ENCODE measurements at regions not wholly inside any gene's neighbourhood (a gene's known extent, or its start where the extent isn't known, plus 50 kb on each side); places are given as distances from the start of the nearest gene placed in this dataset.
"Not testable (repeated sequence)": the region's sequence is repeated elsewhere in the genome, so short reads cannot be mapped to it uniquely, and the experiment has no call there.

GRCh38 chr2:38494394-38494793, 108.3 kb downstream of the HNRNPLL start:
- H3K4me1 Mint-ChIP-seq = peaks cover 2% of the 10 kb centered on the region
- H3K9me3 Mint-ChIP-seq = peaks cover 3% of the 10 kb centered on the region
- intact Hi-C loops (cut with micrococcal nuclease) = no loop called here
- H3K27me3 Mint-ChIP-seq = peaks cover 2% of the 10 kb centered on the region
- H3K4me3 Mint-ChIP-seq = no peak overlapping the region
- no peak overlapping the region for H3K27ac Mint-ChIP-seq
- H3K36me3 Mint-ChIP-seq (ENCODE audit: low read depth) = no peaks in the 10 kb centered on the region
- DNase-seq = no peak

GRCh38 chr2:38492042-38492615, 110.6 kb downstream of the HNRNPLL start:
- H3K27me3 Mint-ChIP-seq = peaks cover 2% of the 10 kb centered on the region
- no peaks in the 10 kb centered on the region for H3K4me1 Mint-ChIP-seq
- H3K9me3 Mint-ChIP-seq = peaks cover 3% of the 10 kb centered on the region
- no peaks in the 10 kb centered on the region for H3K36me3 Mint-ChIP-seq (ENCODE audit: low read depth)
- no peak for DNase-seq
- no peak overlapping the region for H3K27ac Mint-ChIP-seq
- intact Hi-C loops (cut with micrococcal nuclease) = no loop called here
- H3K4me3 Mint-ChIP-seq = no peak overlapping the region

GRCh38 chr2:38491436-38491835, 111.3 kb downstream of the HNRNPLL start:
- intact Hi-C loops (cut with micrococcal nuclease) = no loop called here
- DNase-seq = no peak
- no peak overlapping the region for H3K27ac Mint-ChIP-seq
- H3K4me1 Mint-ChIP-seq = no peaks in the 10 kb centered on the region
- no peak overlapping the region for H3K4me3 Mint-ChIP-seq
- H3K27me3 Mint-ChIP-seq = peaks cover 2% of the 10 kb centered on the region
- no peaks in the 10 kb centered on the region for H3K36me3 Mint-ChIP-seq (ENCODE audit: low read depth)
- H3K9me3 Mint-ChIP-seq = peaks cover 3% of the 10 kb centered on the region

GRCh38 chr2:38489846-38490245, 112.8 kb upstream of the ATL2 start:
- H3K27me3 Mint-ChIP-seq = peaks cover 2% of the 10 kb centered on the region
- DNase-seq = no peak
- intact Hi-C loops (cut with micrococcal nuclease) = no loop called here
- peaks cover 3% of the 10 kb centered on the region for H3K9me3 Mint-ChIP-seq
- no peaks in the 10 kb centered on the region for H3K4me1 Mint-ChIP-seq
- H3K36me3 Mint-ChIP-seq (ENCODE audit: low read depth) = no peaks in the 10 kb centered on the region
- H3K4me3 Mint-ChIP-seq = no peak overlapping the region
- H3K27ac Mint-ChIP-seq = no peak overlapping the region

GRCh38 chr2:38487852-38488251, 110.8 kb upstream of the ATL2 start:
- Mint-ChIP-seq H3K4me3 (no peak overlapping the region), H3K36me3 (ENCODE audit: low read depth) (no peaks in the 10 kb centered on the region), H3K4me1 (no peaks in the 10 kb centered on the region), H3K27me3 (peaks cover 2% of the 10 kb centered on the region), H3K9me3 (no peaks in the 10 kb centered on the region), H3K27ac (no peak overlapping the region)
- DNase-seq = no peak
- intact Hi-C loops (cut with micrococcal nuclease) = no loop called here

GRCh38 chr2:38486213-38487026, 109.3 kb upstream of the ATL2 start:
- Mint-ChIP-seq H3K36me3 (ENCODE audit: low read depth) (no peaks in the 10 kb centered on the region), H3K4me3 (no peak overlapping the region), H3K27ac (no peak overlapping the region), H3K4me1 (no peaks in the 10 kb centered on the region), H3K9me3 (peaks cover 3% of the 10 kb centered on the region), H3K27me3 (peaks cover 2% of the 10 kb centered on the region)
- intact Hi-C loops (cut with micrococcal nuclease) = no loop called here
- no peak for DNase-seq

GRCh38 chr2:38485734-38486133, 108.7 kb upstream of the ATL2 start:
- H3K9me3 Mint-ChIP-seq = peaks cover 5% of the 10 kb centered on the region
- no peak for DNase-seq
- no peaks in the 10 kb centered on the region for H3K36me3 Mint-ChIP-seq (ENCODE audit: low read depth)
- H3K27me3 Mint-ChIP-seq = peaks cover 2% of the 10 kb centered on the region
- H3K4me3 Mint-ChIP-seq = no peak overlapping the region
- no peaks in the 10 kb centered on the region for H3K4me1 Mint-ChIP-seq
- H3K27ac Mint-ChIP-seq = no peak overlapping the region
- intact Hi-C loops (cut with micrococcal nuclease) = no loop called here

GRCh38 chr2:38484957-38485356, 107.9 kb upstream of the ATL2 start:
- Mint-ChIP-seq H3K36me3 (ENCODE audit: low read depth) (no peaks in the 10 kb centered on the region), H3K4me1 (no peaks in the 10 kb centered on the region), H3K9me3 (peaks cover 9% of the 10 kb centered on the region), H3K4me3 (no peak overlapping the region), H3K27ac (no peak overlapping the region), H3K27me3 (peaks cover 2% of the 10 kb centered on the region)
- intact Hi-C loops (cut with micrococcal nuclease) = no loop called here
- no peak for DNase-seq

GRCh38 chr2:38483776-38484501, 106.9 kb upstream of the ATL2 start:
- peaks cover 5% of the 10 kb centered on the region for H3K27me3 Mint-ChIP-seq
- DNase-seq = no peak
- no peak overlapping the region for H3K4me3 Mint-ChIP-seq
- H3K36me3 Mint-ChIP-seq (ENCODE audit: low read depth) = no peaks in the 10 kb centered on the region
- intact Hi-C loops (cut with micrococcal nuclease) = no loop called here
- no peak overlapping the region for H3K27ac Mint-ChIP-seq
- no peaks in the 10 kb centered on the region for H3K4me1 Mint-ChIP-seq
- peaks cover 9% of the 10 kb centered on the region for H3K9me3 Mint-ChIP-seq

- H3K27me3 Mint-ChIP-seq; H3K4me1 Mint-ChIP-seq; H3K27ac Mint-ChIP-seq; DNase-seq; intact Hi-C loops (cut with micrococcal nuclease); H3K9me3 Mint-ChIP-seq; H3K36me3 Mint-ChIP-seq (ENCODE audit: low read depth); H3K4me3 Mint-ChIP-seq: not testable (repeated sequence)
Measured at GRCh38 chr2:38482710-38483109, 105.6 kb upstream of the ATL2 start.

- no peaks in the 10 kb centered on the region for H3K36me3 Mint-ChIP-seq (ENCODE audit: low read depth)
- H3K27ac Mint-ChIP-seq = no peak overlapping the region
- no peaks in the 10 kb centered on the region for H3K4me1 Mint-ChIP-seq
- peaks cover 9% of the 10 kb centered on the region for H3K9me3 Mint-ChIP-seq
- H3K4me3 Mint-ChIP-seq = no peak overlapping the region
- intact Hi-C loops (cut with micrococcal nuclease) = no loop called here
- DNase-seq = no peak
- peaks cover 7% of the 10 kb centered on the region for H3K27me3 Mint-ChIP-seq
Measured at GRCh38 chr2:38480617-38481016, 103.5 kb upstream of the ATL2 start.

GRCh38 chr2:38477006-38477405, 99.9 kb upstream of the ATL2 start:
- no peak overlapping the region for H3K27ac Mint-ChIP-seq
- intact Hi-C loops (cut with micrococcal nuclease) = no loop called here

GRCh38 chr2:38475567-38475881, 98.5 kb upstream of the ATL2 start:
- H3K4me3 Mint-ChIP-seq = no peak overlapping the region
- peaks cover 25% of the 10 kb centered on the region for H3K4me1 Mint-ChIP-seq
- no peak overlapping the region for H3K27ac Mint-ChIP-seq
- peaks cover 13% of the 10 kb centered on the region for H3K27me3 Mint-ChIP-seq
- DNase-seq = no peak
- intact Hi-C loops (cut with micrococcal nuclease) = no loop called here
- H3K9me3 Mint-ChIP-seq = peaks cover 2% of the 10 kb centered on the region
- H3K36me3 Mint-ChIP-seq (ENCODE audit: low read depth) = no peaks in the 10 kb centered on the region

More at GRCh38 chr2:38477006-38477405, 99.9 kb upstream of the ATL2 start:
- Mint-ChIP-seq H3K27me3 (peaks cover 10% of the 10 kb centered on the region), H3K9me3 (peaks cover 9% of the 10 kb centered on the region), H3K4me3 (no peak overlapping the region), H3K36me3 (ENCODE audit: low read depth) (no peaks in the 10 kb centered on the region), H3K4me1 (peaks cover 25% of the 10 kb centered on the region)
- DNase-seq = no peak
